Aorta (tissue), 5 donors: ENCODE measurements at regions not wholly inside any gene's neighbourhood (a gene's known extent, or its start where the extent isn't known, plus 50 kb on each side); places are given as distances from the start of the nearest gene placed in this dataset.
"Not testable (repeated sequence)": the region's sequence is repeated elsewhere in the genome, so short reads cannot be mapped to it uniquely, and the experiment has no call there.

Experiments used
- ATAC-seq: fragments of 200-7000 bp; cut with Tn5 transposase; one replicate; pipeline ENCODE4 v1.9.1; 2022; ENCODE audit warnings: moderate library complexity; ENCODE audit not compliant: low FRiP score
- DNase-seq, 2 donors: peaks; one replicate each; pipeline ENCODE4 v3.0.0-alpha.2; 2020
- H3K27ac ChIP-seq, 2 donors: one replicate each; pipeline ENCODE4 v1.5.1; 2013; ENCODE audit warnings: low read length in 2 of 2, mild to moderate bottlenecking in 2 of 2, moderate library complexity in 2 of 2, control low read depth in 1 of 2, inconsistent platforms in 1 of 2, low read depth in 1 of 2
- H3K27me3 ChIP-seq, 2 donors: one replicate each; pipeline ENCODE4 v1.6.1; 2013; ENCODE audit warnings: control low read depth in 1 of 2, low read length in 1 of 2, mild to moderate bottlenecking in 1 of 2, moderate library complexity in 1 of 2; ENCODE audit not compliant: insufficient read depth in 2 of 2, control insufficient read depth in 1 of 2
- H3K36me3 ChIP-seq, 2 donors: one replicate each; pipeline ENCODE4 v1.6.1; 2013; ENCODE audit warnings: control low read depth in 1 of 2, low read length in 1 of 2, mild to moderate bottlenecking in 1 of 2; ENCODE audit not compliant: insufficient read depth in 2 of 2, control insufficient read depth in 1 of 2
- H3K4me1 ChIP-seq, 2 donors: one replicate each; pipeline ENCODE4 v1.6.1; 2013; ENCODE audit warnings: low read length in 2 of 2, control low read depth in 1 of 2, mild to moderate bottlenecking in 1 of 2, moderate library complexity in 1 of 2; ENCODE audit not compliant: insufficient read depth in 2 of 2, control insufficient read depth in 1 of 2
- H3K4me3 ChIP-seq, 2 donors: one replicate each; pipeline ENCODE4 v1.5.1; 2013; ENCODE audit warnings: low read length in 2 of 2, control low read depth in 1 of 2, mild to moderate bottlenecking in 1 of 2
- H3K9me3 ChIP-seq: one replicate; pipeline ENCODE4 v1.6.1; 2013; ENCODE audit warnings: mild to moderate bottlenecking, low read length; ENCODE audit not compliant: control insufficient read depth
- WGBS, 2 donors: extraction: QIAGEN DNeasy Blood & Tissue Kit; methylation state at CpG; one replicate each; pipeline ENCODE4 v1.1.7; 2013; 5-methylcytosine and 5-hydroxymethylcytosine counted together
- intact Hi-C, 2 donors: fragments of 100-400 bp; cut with DNase I; formaldehyde crosslinking; loops; one replicate each; pipeline versions ENCODE4 v1.14.2 to v1.15.0; 2022
- donor health status: healthy with polysubstance abuse.
- donor health status: Bipolar disorder and iron deficiency.
- donor health status: DM: no; HTN: no; CAD: no.
- donor health status: DM: no; HTN: no; CAD: no.
- donor health status: DM: yes; HTN: yes; CAD: no.

DNA sequence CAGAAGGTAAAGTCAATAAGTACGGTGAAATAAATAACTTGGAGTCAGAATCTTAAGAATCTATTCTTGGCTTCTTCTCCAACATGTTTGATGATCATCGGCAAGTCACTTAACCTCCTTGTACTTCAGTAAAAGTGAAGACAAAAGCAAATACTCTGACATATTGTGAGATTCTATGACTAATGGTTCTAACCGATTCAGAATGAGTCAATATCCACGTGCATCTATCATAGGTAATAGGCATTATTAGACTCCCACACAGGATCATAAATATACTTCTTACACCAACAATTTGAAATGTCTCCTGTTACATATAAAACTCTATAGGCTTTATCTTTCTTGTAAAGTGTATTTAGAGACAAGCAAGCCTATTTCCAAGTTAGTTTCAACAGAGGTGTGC, 144.4 kb upstream of the ATXN7L3B start:
- DNase-seq, result no peak
- intact Hi-C loops, result no loop called here
- 68 to 72% methylated on average over 4 of the region's 4 CpGs for WGBS, 2 donors
- H3K27ac ChIP-seq, result no peak overlapping the region
- H3K27me3 ChIP-seq, result no peaks in the 10 kb centered on the region
- H3K9me3 ChIP-seq, result peaks cover 1% of the 10 kb centered on the region
- no peaks in the 10 kb centered on the region for H3K36me3 ChIP-seq
- no peak for ATAC-seq
- H3K4me1 ChIP-seq, result no peaks in the 10 kb centered on the region
- H3K4me3 ChIP-seq, result no peak overlapping the region

- no peaks in the 10 kb centered on the region for H3K4me1 ChIP-seq
- WGBS, 2 donors, result 67 to 76% methylated on average over 1 of the region's 1 CpG
Observed at GRCh38 chr12:74394647-74395046, 143.0 kb upstream of the ATXN7L3B start.

DNA sequence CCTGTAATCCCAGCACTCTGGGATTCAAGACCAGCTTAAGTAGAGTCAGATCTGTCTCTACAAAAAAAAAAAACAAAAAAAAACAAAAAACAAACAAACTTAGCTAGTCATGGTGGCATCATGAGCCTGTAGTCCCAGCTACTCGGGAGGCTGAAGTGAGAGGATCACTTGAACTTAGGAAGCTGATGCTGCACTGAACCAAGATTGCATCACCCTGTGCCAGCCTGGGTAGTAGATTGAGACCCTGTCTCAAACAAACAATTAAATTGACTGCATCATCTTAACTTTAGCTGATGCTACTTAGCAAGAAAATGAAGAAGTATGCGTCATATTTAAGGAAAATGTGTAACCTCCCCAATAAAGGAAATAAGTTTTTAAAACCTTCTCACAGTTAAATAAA, 136.6 kb upstream of the ATXN7L3B start:
- intact Hi-C loops, result no loop called here
- ATAC-seq (no peak), DNase-seq (no peak)
- Histone ChIP-seq H3K4me1 (no peaks in the 10 kb centered on the region), H3K4me3 (no peak overlapping the region), H3K27ac (no peak overlapping the region), H3K36me3 (no peaks in the 10 kb centered on the region), H3K9me3 (no peaks in the 10 kb centered on the region), H3K27me3 (no peaks in the 10 kb centered on the region)
- 82 to 91% methylated on average over 2 of the region's 2 CpGs for WGBS, 2 donors

More at GRCh38 chr12:74394647-74395046, 143.0 kb upstream of the ATXN7L3B start:
- no peaks in the 10 kb centered on the region for H3K27me3 ChIP-seq
- no peak overlapping the region for H3K4me3 ChIP-seq
- DNase-seq (no peak), ATAC-seq (no peak)
- H3K9me3 ChIP-seq, result peaks cover 1% of the 10 kb centered on the region
- intact Hi-C loops, result no loop called here
- no peak overlapping the region for H3K27ac ChIP-seq
- no peaks in the 10 kb centered on the region for H3K36me3 ChIP-seq

DNA sequence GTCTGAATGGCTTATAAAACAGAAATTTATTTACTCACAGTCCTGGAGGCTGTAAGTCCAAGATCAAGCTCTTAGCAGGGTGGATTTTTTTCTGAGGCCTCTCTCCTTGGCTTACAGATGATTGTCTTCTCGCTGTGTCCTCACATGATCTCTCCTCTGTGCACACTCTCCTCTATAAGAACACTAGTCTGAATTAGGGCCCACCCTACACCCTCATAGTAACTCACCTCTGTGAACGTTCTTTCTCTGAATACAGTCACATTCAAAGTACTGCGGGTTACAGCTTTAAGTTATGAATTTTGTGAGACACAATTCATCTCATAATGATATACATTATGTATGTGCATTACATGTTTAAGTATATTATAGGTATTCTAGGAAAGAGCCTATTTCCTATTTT, 135.7 kb upstream of the ATXN7L3B start:
- intact Hi-C loops, result no loop called here
- no peaks in the 10 kb centered on the region for H3K27me3 ChIP-seq
- no peaks in the 10 kb centered on the region for H3K36me3 ChIP-seq
- no peaks in the 10 kb centered on the region for H3K4me1 ChIP-seq
- no peak for DNase-seq
- WGBS, 2 donors, result 84 to 86% methylated on average over 3 of the region's 3 CpGs
- no peak overlapping the region for H3K27ac ChIP-seq
- H3K4me3 ChIP-seq, result no peak overlapping the region
- ATAC-seq, result no peak
- H3K9me3 ChIP-seq, result no peaks in the 10 kb centered on the region

DNA sequence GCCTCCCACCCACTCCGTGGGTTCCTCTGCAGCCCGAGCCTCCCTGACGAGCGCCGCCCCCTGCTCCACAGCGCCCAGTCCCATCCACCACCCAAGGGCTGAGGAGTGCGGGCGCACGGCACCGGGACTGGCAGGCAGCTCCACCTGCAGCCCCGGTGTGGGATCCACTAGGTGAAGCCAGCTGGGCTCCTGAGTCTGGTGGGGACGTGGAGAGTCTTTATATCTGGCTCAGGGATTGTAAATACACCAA, 134.5 kb upstream of the ATXN7L3B start:
- WGBS, 2 donors, result 83 to 86% methylated on average over 12 of the region's 12 CpGs
- intact Hi-C loops, H3K27me3 ChIP-seq: not testable (repeated sequence)

DNA sequence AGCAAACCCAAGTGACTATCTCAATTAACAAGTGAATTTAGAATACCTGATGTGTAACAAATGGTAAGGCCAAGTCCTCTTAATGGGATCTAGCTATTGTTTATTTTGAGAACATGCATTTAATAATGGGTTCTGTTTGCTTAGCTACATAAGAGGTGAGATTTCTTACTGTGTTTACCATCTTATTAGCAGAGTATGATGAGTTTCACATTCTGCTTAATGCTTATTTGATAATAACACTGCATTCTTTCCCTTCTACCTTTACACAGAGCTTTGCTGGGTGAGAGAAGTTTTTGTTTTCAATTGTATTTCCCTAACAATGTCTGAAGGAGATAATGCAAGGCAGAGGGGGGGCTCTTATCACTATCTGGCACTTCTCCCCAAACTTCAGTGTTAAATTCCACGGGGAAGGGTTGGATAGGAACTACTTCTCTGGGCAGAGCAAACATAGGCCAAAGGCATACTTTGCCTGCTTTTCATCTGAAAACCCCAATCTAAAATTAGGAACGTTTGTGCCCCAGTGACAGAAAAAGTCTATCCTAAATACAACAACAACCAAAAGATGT, 129.0 kb upstream of the ATXN7L3B start:
- DNase-seq, result no peak
- Histone ChIP-seq H3K4me3 (no peak overlapping the region), H3K36me3 (no peaks in the 10 kb centered on the region), H3K27me3 (no peaks in the 10 kb centered on the region), H3K27ac (no peak overlapping the region), H3K9me3 (no peaks in the 10 kb centered on the region), H3K4me1 (no peaks in the 10 kb centered on the region)
- WGBS, 2 donors, result 10 to 13% methylated on average over 2 of the region's 2 CpGs
- no peak for ATAC-seq
- intact Hi-C loops, result no loop called here

More for the DNA sequence above, 134.5 kb upstream of the ATXN7L3B start:
- not testable (repeated sequence) for H3K36me3 ChIP-seq, H3K9me3 ChIP-seq, DNase-seq, H3K27ac ChIP-seq, H3K4me3 ChIP-seq, H3K4me1 ChIP-seq, ATAC-seq

DNA sequence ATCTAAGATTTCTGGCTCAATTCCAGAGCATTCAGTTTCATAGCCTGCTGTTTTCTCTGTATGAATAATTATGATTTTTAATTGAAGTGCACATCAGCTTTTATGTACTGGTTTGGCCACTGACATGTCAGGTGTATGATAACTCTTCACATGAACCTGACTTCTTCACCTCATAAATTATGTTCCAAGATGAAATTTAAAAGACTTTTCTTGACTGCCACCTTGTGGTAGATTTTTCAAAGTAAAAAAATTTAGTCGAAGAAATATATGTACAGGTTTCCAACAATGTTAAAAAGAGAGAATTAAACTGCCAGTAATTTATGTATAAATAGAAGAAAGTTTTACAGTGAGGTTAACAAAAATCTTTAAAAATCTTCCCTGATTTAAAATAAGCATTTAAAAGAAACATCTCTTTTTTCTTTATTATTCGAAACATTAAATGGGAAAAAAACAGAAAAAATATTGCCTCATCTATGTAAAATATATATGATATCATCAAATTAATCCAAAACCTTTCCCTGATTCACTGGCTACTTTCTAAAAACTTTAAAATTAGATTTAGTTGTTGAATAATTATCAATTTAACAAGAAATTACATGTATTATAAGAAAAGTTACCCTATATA, 124.9 kb upstream of the ATXN7L3B start:
- Histone ChIP-seq H3K36me3 (no peaks in the 10 kb centered on the region), H3K27ac (no peak overlapping the region), H3K9me3 (no peaks in the 10 kb centered on the region), H3K4me1 (no peaks in the 10 kb centered on the region), H3K4me3 (no peak overlapping the region), H3K27me3 (no peaks in the 10 kb centered on the region)
- ATAC-seq (no peak), DNase-seq (no peak)
- intact Hi-C loops, result no loop called here
- WGBS, 2 donors, result 46 to 49% methylated on average over 2 of the region's 2 CpGs

DNA sequence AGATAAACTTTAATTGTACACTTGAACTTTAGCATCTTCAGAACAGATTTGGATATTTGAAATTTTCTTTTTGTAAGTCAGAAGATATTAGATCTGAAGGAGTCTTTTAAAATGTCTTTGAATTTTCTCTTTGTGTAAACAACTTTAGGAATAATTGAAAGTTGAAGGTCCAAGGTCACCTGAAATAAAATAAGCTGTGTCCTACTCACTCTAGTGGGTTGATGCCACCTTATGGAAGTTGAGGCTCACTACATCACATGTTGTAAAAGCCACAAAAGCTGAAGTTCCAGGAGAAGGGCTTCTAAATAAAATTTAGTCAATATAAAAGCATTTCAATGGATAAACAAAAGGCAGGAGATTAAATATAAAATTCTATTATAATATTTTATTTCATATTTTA, 122.0 kb upstream of the ATXN7L3B start:
- H3K9me3 ChIP-seq, result no peaks in the 10 kb centered on the region
- no peak for ATAC-seq
- DNase-seq, result no peak
- H3K27ac ChIP-seq, result no peak overlapping the region
- intact Hi-C loops, result no loop called here
- no peaks in the 10 kb centered on the region for H3K27me3 ChIP-seq
- H3K4me3 ChIP-seq, result no peak overlapping the region
- no peaks in the 10 kb centered on the region for H3K4me1 ChIP-seq
- H3K36me3 ChIP-seq, result no peaks in the 10 kb centered on the region

- Histone ChIP-seq H3K9me3 (no peaks in the 10 kb centered on the region), H3K4me3 (no peak overlapping the region), H3K4me1 (no peaks in the 10 kb centered on the region), H3K36me3 (no peaks in the 10 kb centered on the region), H3K27ac (no peak overlapping the region), H3K27me3 (no peaks in the 10 kb centered on the region)
- ATAC-seq (no peak), DNase-seq (no peak)
- WGBS, 2 donors, result 21 to 23% methylated on average over 1 of the region's 1 CpG
- intact Hi-C loops, result no loop called here
Observed at GRCh38 chr12:74418573-74418972, 119.1 kb upstream of the ATXN7L3B start.
